Choroid plexus epithelial cell (primary cell): ENCODE measurements at regions not wholly inside any gene's neighbourhood (a gene's known extent, or its start where the extent isn't known, plus 50 kb on each side); places are given as distances from the start of the nearest gene placed in this dataset.
A peak's percentile ranks its signal among the peaks of the same experiment; 100 is the strongest.

Experiments
- DNase-seq: peaks from one replicate; pipeline ENCODE4 v3.0.0-alpha.2; 2010; ENCODE audit warnings: low read depth
- H3K4me3 ChIP-seq: 2 replicates; pipeline ENCODE4 v1.5.1; 2011; ENCODE audit warnings: low read depth, mild to moderate bottlenecking, control low read depth, low read length, moderate library complexity
- CTCF ChIP-seq: conservative IDR thresholded peaks from 2 replicates; pipeline ENCODE4 v1.5.1; 2011; ENCODE audit warnings: low read depth, mild to moderate bottlenecking, control low read depth, inconsistent platforms, low read length, moderate library complexity

DNA sequence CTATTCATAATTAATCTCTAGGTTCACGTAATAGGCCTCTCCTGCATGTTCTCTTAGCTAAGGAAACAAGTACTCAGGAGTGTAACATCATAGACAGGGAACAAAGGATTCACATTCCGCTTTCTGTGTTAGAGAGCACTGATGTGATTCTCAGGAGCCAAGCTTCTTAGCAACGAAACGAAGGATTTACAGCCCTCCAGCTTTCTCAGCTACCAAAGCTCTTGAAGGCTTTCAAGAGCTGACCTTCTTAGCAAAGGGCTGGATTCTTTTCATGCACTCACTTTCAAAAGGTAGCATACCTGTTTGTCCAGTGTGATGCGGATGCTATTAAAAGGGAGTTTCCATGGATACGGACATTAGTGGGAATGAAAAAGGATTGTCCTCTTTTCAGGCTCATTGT, 107.4 kb downstream of the TUSC1 start:
- no peak overlapping the region for H3K4me3 ChIP-seq
- no peak for DNase-seq
- no peak for TF ChIP-seq CTCF

- no peak for DNase-seq
- no peak overlapping the region for H3K4me3 ChIP-seq
- TF ChIP-seq CTCF, result no peak
Observed at GRCh38 chr9:25562101-25562500, 116.1 kb downstream of the TUSC1 start.

DNA sequence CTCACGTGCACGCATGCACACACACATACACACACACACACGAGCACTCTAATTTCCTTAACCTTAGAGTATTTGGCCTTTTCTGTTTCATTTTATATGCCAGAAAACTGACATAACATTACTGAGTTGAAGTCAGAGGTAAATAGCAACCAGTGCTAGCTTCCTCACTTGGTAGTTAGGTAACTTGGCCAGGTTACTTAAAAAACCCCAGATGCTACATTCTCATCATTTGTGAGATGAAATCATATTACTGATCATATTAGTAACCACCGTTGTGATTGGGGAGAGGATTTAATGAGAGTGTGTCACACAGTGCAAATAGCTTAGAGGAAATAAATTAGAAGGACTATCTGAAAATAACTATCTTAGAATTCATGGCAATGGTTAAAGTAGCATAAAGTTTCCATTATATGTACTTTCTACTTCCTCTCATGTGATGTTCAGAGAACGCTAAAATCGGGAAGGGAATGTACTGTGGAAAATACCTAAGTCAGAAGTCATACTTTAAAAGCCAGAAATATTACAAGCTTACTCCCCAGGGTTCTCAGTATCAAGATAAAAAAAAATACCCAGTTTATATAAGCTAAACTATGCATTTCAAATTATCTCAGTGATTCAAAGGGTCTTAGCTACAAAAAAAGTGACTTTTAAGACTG, 120.5 kb downstream of the TUSC1 start:
- no peak for TF ChIP-seq CTCF
- no peak overlapping the region for H3K4me3 ChIP-seq
- peak; percentile 1 for DNase-seq

DNA sequence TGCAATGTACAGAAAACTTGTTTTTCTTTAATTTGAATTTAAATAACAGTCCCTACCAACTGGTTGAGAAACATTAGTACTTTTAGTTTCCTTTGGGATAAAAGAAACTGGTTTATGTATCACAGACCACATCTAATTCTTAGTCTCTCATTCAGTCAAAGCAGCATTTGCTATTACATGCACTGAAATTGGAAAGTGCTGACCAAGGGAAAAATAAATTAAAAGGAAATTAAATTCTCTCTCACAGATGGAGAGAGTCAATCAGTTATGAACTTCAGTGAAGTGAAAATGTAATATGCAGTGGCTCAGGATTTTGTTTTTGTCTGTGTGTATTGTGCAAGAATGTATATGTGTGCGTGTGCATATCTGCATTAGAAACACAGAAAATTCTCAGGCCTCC, 121.7 kb downstream of the TUSC1 start:
- TF ChIP-seq CTCF, result no peak
- H3K4me3 ChIP-seq, result no peak overlapping the region

DNA sequence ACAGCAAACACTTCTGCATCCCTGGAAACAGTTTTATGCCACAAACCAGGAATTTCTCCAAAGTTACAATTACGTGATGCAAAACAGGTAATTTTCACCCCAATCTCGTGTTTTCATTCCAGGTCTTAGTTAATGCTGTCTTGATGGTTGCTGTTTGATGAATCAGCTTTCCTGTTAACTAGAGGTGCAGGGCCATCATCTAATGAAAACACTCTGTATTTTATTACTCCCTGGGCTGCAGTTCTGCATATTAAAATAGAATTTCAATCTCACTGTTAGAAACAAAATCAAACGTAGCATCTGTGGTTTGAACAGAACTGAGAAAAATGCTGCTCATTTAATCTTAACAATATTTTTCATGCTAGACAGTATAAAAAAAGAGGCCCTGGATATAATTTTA, 129.4 kb downstream of the TUSC1 start:
- TF ChIP-seq CTCF, result no peak
- H3K4me3 ChIP-seq, result no peak overlapping the region
- no peak for DNase-seq

More for the DNA sequence above, 121.7 kb downstream of the TUSC1 start:
- no peak for DNase-seq

DNA sequence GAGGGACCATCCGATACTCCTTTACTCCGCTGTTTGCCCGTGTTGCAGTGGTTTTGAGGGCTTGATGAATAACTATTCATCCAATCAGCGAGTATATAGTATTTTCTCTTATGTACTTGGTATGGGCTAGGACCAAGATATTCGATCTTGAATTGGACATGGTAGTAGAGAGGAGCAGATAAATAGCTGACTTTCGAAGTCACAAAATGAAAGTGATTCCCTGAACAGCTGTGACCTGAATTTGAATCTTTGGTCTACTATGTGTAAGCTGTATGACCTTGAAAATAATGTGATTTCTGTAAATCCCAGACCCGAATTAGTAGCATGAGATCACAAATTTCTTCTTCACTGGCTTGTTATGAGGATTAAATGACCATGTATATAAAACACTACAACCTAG, 134.4 kb downstream of the TUSC1 start:
- DNase-seq, result no peak
- no peak overlapping the region for H3K4me3 ChIP-seq
- TF ChIP-seq CTCF, result no peak

GRCh38 chr9:25542319-25542718, 135.9 kb downstream of the TUSC1 start:
- no peak for DNase-seq
- no peak for TF ChIP-seq CTCF
- no peak overlapping the region for H3K4me3 ChIP-seq
